Psoas muscle (tissue), 7 donors: ENCODE measurements at regions not wholly inside any gene's neighbourhood (a gene's known extent, or its start where the extent isn't known, plus 50 kb on each side); places are given as distances from the start of the nearest gene placed in this dataset.

ENCODE experiments used
- ATAC-seq, 4 donors: fragments of 200-7000 bp; cut with Tn5 transposase; one replicate each; pipeline ENCODE4 v1.9.1; 2020; ENCODE audit warnings: moderate library complexity in 3 of 4, mild to moderate bottlenecking in 2 of 4
- DNase-seq, 2 donors: peaks; one replicate each; pipeline ENCODE4 v3.0.0-alpha.2; 2020
- H3K27ac ChIP-seq: fragments of 200-600 bp; one replicate; pipeline ENCODE4 v1.8.0; 2022
- H3K27me3 ChIP-seq, 3 donors: fragments of 200-600 bp in 1 of 3; one replicate each; pipeline versions ENCODE4 v1.6.1 to v1.8.0; 2013 to 2022; ENCODE audit warnings: low read length in 2 of 3, mild to moderate bottlenecking in 2 of 3, moderate library complexity in 1 of 3; ENCODE audit not compliant: insufficient read depth in 3 of 3
- H3K36me3 ChIP-seq, 2 donors: fragments of 200-600 bp in 1 of 2; one replicate each; pipeline versions ENCODE4 v1.6.1 to v1.8.0; 2013 to 2022; ENCODE audit warnings: low read depth in 1 of 2, mild to moderate bottlenecking in 1 of 2, moderate library complexity in 1 of 2; ENCODE audit not compliant: insufficient read depth in 1 of 2
- H3K4me1 ChIP-seq: fragments of 200-600 bp; one replicate; pipeline ENCODE4 v1.8.0; 2022
- H3K4me3 ChIP-seq: fragments of 200-600 bp; one replicate; pipeline ENCODE4 v1.8.0; 2022; ENCODE audit warnings: mild to moderate bottlenecking
- H3K9me3 ChIP-seq: fragments of 200-600 bp; one replicate; pipeline ENCODE4 v1.8.0; 2022
- WGBS, 3 donors: extraction: QIAGEN DNeasy Blood & Tissue Kit; methylation state at CpG; one replicate each; pipeline versions ENCODE4 v1.1.6 to v1.1.7; 2013; 5-methylcytosine and 5-hydroxymethylcytosine counted together
- intact Hi-C, 2 donors: fragments of 100-400 bp; cut with DNase I; formaldehyde crosslinking; loops; one replicate each; pipeline versions ENCODE4 v1.11.0 to v1.14.2; 2022
- TF ChIP-seq, protein P1 (sequence below): fragments of 200-600 bp; IDR thresholded peaks from one replicate; pipeline ENCODE4 v1.8.0; 2022; ENCODE audit warnings: antibody characterized with exemption
- donor health status: healthy with polysubstance abuse.
- donor health status: DM: no; HTN: no; CAD: no; lungs with moderate emphysema.
- donor health status: Bipolar disorder and iron deficiency.
- donor health status: healthy.
- donor health status: DM: yes; HTN: yes; CAD: no.
- donor health status: DM: no; HTN: no; CAD: no.
- donor health status: DM: yes; HTN: yes; CAD: no.

DNA sequence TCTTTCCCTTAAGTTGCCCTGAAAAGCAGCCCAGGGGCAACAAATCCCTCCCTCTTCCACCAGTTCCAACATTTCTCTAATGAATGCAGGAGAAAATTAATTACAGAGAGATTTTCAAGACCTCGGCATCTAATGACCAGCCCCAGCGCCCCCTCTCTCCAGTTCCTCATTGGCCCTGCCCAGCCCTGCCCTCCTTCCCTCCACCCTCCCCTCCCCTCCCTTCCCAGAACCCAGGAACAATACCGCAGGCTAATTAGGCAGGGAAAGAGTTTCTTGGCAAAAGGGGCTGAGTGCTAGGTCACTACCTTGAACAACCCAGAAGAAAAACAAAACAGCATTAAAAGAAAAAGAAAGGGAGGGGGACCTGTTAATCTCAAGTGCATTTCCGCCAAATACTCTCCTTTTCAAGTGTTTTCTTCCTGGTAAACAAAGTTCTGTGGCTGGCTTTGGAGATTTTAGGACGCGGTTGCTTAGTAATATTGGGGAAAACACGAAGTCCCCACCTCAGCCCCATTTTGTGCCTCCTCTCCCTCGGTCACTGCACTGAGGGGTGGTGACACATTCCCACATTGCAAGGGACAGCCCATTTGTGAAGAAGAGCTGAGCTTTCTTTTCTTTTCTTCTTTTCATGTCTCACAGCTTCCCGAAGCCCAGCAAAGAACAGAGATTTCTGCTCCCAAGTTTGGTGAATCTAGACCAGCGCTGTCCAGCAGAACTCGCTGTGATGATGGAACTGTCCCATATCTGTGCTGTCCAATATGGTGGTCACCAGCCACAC lies 215.4 kb downstream of the SOX9 start:
- Histone ChIP-seq H3K27me3 (peaks cover 0 to 47% (median 4%) of the 10 kb centered on the region in 3 donors), H3K4me1 (no peaks in the 10 kb centered on the region), H3K36me3 (no peaks in the 10 kb centered on the region), H3K9me3 (no peaks in the 10 kb centered on the region), H3K4me3 (no peak overlapping the region), H3K27ac (no peak overlapping the region)
- no peak for ATAC-seq
- intact Hi-C loops: no loop called here
- DNase-seq: no peak
- 55 to 65% (median 65%) methylated on average over 10 to 11 of the region's 11 CpGs for WGBS, 3 donors
- TF ChIP-seq, protein P1, sequence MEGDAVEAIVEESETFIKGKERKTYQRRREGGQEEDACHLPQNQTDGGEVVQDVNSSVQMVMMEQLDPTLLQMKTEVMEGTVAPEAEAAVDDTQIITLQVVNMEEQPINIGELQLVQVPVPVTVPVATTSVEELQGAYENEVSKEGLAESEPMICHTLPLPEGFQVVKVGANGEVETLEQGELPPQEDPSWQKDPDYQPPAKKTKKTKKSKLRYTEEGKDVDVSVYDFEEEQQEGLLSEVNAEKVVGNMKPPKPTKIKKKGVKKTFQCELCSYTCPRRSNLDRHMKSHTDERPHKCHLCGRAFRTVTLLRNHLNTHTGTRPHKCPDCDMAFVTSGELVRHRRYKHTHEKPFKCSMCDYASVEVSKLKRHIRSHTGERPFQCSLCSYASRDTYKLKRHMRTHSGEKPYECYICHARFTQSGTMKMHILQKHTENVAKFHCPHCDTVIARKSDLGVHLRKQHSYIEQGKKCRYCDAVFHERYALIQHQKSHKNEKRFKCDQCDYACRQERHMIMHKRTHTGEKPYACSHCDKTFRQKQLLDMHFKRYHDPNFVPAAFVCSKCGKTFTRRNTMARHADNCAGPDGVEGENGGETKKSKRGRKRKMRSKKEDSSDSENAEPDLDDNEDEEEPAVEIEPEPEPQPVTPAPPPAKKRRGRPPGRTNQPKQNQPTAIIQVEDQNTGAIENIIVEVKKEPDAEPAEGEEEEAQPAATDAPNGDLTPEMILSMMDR: no peak

GRCh38 chr17:72336804-72337070 lies 215.9 kb downstream of the SOX9 start:
- WGBS, 3 donors: 84 to 94% (median 88%) methylated on average over 1 of the region's 1 CpG
- Histone ChIP-seq H3K9me3 (no peaks in the 10 kb centered on the region), H3K27ac (no peak overlapping the region), H3K4me3 (no peak overlapping the region), H3K27me3 (peaks cover 0 to 51% (median 4%) of the 10 kb centered on the region in 3 donors), H3K4me1 (no peaks in the 10 kb centered on the region), H3K36me3 (no peaks in the 10 kb centered on the region)
- DNase-seq (no peak), ATAC-seq (no peak)
- TF ChIP-seq, protein P1: no peak
- intact Hi-C loops: no loop called here

GRCh38 chr17:72338304-72338703 lies 217.5 kb downstream of the SOX9 start:
- ATAC-seq (no peak), DNase-seq (no peak)
- Histone ChIP-seq H3K27ac (no peak overlapping the region), H3K4me1 (no peaks in the 10 kb centered on the region), H3K4me3 (no peak overlapping the region), H3K27me3 (peaks cover 0 to 60% (median 4%) of the 10 kb centered on the region in 3 donors), H3K9me3 (no peaks in the 10 kb centered on the region), H3K36me3 (no peaks in the 10 kb centered on the region)
- TF ChIP-seq, protein P1: no peak
- WGBS, 3 donors: 24 to 52% (median 31%) methylated on average over 2 of the region's 2 CpGs
- intact Hi-C loops: no loop called here

GRCh38 chr17:72338847-72339790 lies 218.3 kb downstream of the SOX9 start:
- Histone ChIP-seq H3K4me3 (no peak overlapping the region), H3K27me3 (peaks cover 0 to 55% (median 4%) of the 10 kb centered on the region in 3 donors), H3K4me1 (no peaks in the 10 kb centered on the region), H3K9me3 (no peaks in the 10 kb centered on the region), H3K36me3 (no peaks in the 10 kb centered on the region), H3K27ac (no peak overlapping the region)
- 20 to 29% (median 23%) methylated on average over 12 of the region's 12 CpGs for WGBS, 3 donors
- DNase-seq (no peak), ATAC-seq (no peak)
- intact Hi-C loops: no loop called here
- TF ChIP-seq, protein P1: no peak
